ENCODE measurements at regions not wholly inside any gene's neighbourhood (a gene's known extent, or its start where the extent isn't known, plus 50 kb on each side); places are given as distances from the start of the nearest gene placed in this dataset.

DNA sequence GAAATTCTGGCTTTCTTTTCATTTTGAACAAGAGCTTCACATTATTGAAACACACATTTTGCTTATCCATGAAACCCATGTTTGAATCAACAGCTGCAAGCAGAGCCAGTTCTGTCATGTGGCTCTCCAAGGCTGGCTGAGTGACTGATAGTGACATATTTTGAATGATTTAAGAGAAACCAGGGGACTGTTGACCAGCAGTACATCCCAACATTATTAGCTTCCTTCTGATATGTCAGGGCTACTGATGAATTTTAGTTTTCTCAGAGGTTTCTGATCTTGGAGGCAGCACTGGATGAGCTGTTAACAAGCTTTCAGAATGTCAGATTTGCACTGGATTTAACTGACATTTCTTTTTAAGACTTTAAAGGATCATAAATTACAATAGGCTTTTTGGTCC lies 74.6 kb upstream of the GRXCR1 start:
- TF ChIP-seq, protein P1, sequence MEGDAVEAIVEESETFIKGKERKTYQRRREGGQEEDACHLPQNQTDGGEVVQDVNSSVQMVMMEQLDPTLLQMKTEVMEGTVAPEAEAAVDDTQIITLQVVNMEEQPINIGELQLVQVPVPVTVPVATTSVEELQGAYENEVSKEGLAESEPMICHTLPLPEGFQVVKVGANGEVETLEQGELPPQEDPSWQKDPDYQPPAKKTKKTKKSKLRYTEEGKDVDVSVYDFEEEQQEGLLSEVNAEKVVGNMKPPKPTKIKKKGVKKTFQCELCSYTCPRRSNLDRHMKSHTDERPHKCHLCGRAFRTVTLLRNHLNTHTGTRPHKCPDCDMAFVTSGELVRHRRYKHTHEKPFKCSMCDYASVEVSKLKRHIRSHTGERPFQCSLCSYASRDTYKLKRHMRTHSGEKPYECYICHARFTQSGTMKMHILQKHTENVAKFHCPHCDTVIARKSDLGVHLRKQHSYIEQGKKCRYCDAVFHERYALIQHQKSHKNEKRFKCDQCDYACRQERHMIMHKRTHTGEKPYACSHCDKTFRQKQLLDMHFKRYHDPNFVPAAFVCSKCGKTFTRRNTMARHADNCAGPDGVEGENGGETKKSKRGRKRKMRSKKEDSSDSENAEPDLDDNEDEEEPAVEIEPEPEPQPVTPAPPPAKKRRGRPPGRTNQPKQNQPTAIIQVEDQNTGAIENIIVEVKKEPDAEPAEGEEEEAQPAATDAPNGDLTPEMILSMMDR (IDR thresholded peaks at IDR 0.05): no peak
- TF ChIP-seq POLR2A (IDR thresholded peaks at IDR 0.05): no peak

Data from sigmoid colon (tissue), 3 donors.